BJ (cell line): ENCODE measurements at regions not wholly inside any gene's neighbourhood (a gene's known extent, or its start where the extent isn't known, plus 50 kb on each side); places are given as distances from the start of the nearest gene placed in this dataset.
"Not testable (repeated sequence)": the region's sequence is repeated elsewhere in the genome, so short reads cannot be mapped to it uniquely, and the experiment has no call there.

ENCODE experiments used
- CTCF ChIA-PET: fragments of 350-600 bp; formaldehyde crosslinking; extraction: SDS; loops from one replicate; lab custom pipeline; 2021; ENCODE audit warnings: antibody characterized with exemption, inconsistent platforms; lab: Yijun Ruan, JAX
- POLR2A ChIA-PET: fragments of 300-600 bp; sonication (Branson Sonifier 250); formaldehyde crosslinking; extraction: SDS; loops from one replicate; lab custom pipeline; 2021; ENCODE audit warnings: antibody characterized with exemption; lab: Charles Lee
- DNase-seq: peaks from one replicate; pipeline ENCODE4 v3.0.0-alpha.2; 2011; ENCODE audit warnings: low read depth
- H3K27me3 ChIP-seq: 2 replicates; pipeline ENCODE4 v1.6.0; 2011; ENCODE audit warnings: low read length; ENCODE audit not compliant: control insufficient read depth, insufficient read depth
- H3K36me3 ChIP-seq: 2 replicates; pipeline ENCODE4 v1.5.1; 2011; ENCODE audit warnings: low read length; ENCODE audit not compliant: control insufficient read depth, insufficient read depth
- H3K4me3 ChIP-seq: 2 replicates; pipeline ENCODE4 v1.5.1; 2011; ENCODE audit warnings: low read depth, mild to moderate bottlenecking, control low read depth, low read length
- CTCF ChIP-seq: IDR thresholded peaks from 2 replicates; pipeline ENCODE4 v1.5.1; 2011; ENCODE audit warnings: low read depth, mild to moderate bottlenecking, control low read depth, inconsistent platforms, low read length, moderate library complexity; ENCODE audit not compliant: insufficient read depth

- DNase-seq: no peak
- no peak overlapping the region for H3K4me3 ChIP-seq
- POLR2A ChIA-PET: no interaction called here
- H3K27me3 ChIP-seq: no peaks in the 10 kb centered on the region
- TF ChIP-seq CTCF: no peak
- H3K36me3 ChIP-seq: no peaks in the 10 kb centered on the region
- CTCF ChIA-PET: no interaction called here
Measured at GRCh38 chr1:4071653-4072052, 171.6 kb upstream of the C1orf174 start.

GRCh38 chr1:4072481-4073153, 172.5 kb upstream of the C1orf174 start:
- H3K36me3 ChIP-seq: no peaks in the 10 kb centered on the region
- CTCF ChIA-PET: no interaction called here
- H3K27me3 ChIP-seq: no peaks in the 10 kb centered on the region
- no peak for TF ChIP-seq CTCF
- POLR2A ChIA-PET: no interaction called here
- DNase-seq: no peak
- H3K4me3 ChIP-seq: no peak overlapping the region

GRCh38 chr1:4075436-4076225, 175.6 kb upstream of the C1orf174 start:
- H3K36me3 ChIP-seq: no peaks in the 10 kb centered on the region
- no peak for DNase-seq
- POLR2A ChIA-PET: no interaction called here
- no peaks in the 10 kb centered on the region for H3K27me3 ChIP-seq
- no peak overlapping the region for H3K4me3 ChIP-seq
- CTCF ChIA-PET: no interaction called here
- TF ChIP-seq CTCF: no peak

GRCh38 chr1:4076346-4076745, 176.3 kb upstream of the C1orf174 start:
- Histone ChIP-seq H3K36me3 (no peaks in the 10 kb centered on the region), H3K27me3 (no peaks in the 10 kb centered on the region), H3K4me3 (no peak overlapping the region)
- no peak for TF ChIP-seq CTCF
- POLR2A ChIA-PET: no interaction called here
- CTCF ChIA-PET: no interaction called here
- no peak for DNase-seq

- H3K27me3 ChIP-seq, H3K36me3 ChIP-seq, DNase-seq, H3K4me3 ChIP-seq, CTCF ChIA-PET, POLR2A ChIA-PET: not testable (repeated sequence)
Measured at GRCh38 chr1:4078091-4078962, 178.3 kb upstream of the C1orf174 start.
